Right ventricle myocardium superior (tissue), 1 donor: ENCODE measurements at regions not wholly inside any gene's neighbourhood (a gene's known extent, or its start where the extent isn't known, plus 50 kb on each side); places are given as distances from the start of the nearest gene placed in this dataset.

Experiments
- ATAC-seq: fragments of 200-7000 bp; cut with Tn5 transposase; one replicate; pipeline ENCODE4 v1.9.1; 2020; ENCODE audit warnings: mild to moderate bottlenecking; ENCODE audit not compliant: poor library complexity
- DNase-seq: peaks from one replicate; pipeline ENCODE4 v3.0.0-alpha.2; 2020
- intact Hi-C: fragments of 100-400 bp; cut with DNase I; formaldehyde crosslinking; loops from one replicate; pipeline ENCODE4 v1.11.2; 2022
- donor health status: DM: no; HTN: yes; CAD: no; lungs with severe emphysema.

GRCh38 chr15:31517711-31518110 lies 191.1 kb downstream of the KLF13 start:
- ATAC-seq, result no peak
- no peak for DNase-seq
- intact Hi-C loops, result no loop called here

- intact Hi-C loops, result no loop called here
- ATAC-seq (no peak), DNase-seq (no peak)
These were observed 195.4 kb downstream of the KLF13 start for GRCh38 chr15:31522028-31522427.

- intact Hi-C loops, result no loop called here
- ATAC-seq (no peak), DNase-seq (no peak)
These were observed 196.5 kb downstream of the KLF13 start for GRCh38 chr15:31523027-31523654.

- intact Hi-C loops, result no loop called here
- no peak for ATAC-seq
- DNase-seq, result no peak
These were observed 197.0 kb downstream of the KLF13 start for GRCh38 chr15:31523655-31524049.

- no peak for ATAC-seq
- no peak for DNase-seq
These were observed 198.6 kb downstream of the KLF13 start for GRCh38 chr15:31525185-31525695.

GRCh38 chr15:31525988-31526665 lies 199.5 kb downstream of the KLF13 start:
- intact Hi-C loops, result no loop called here
- DNase-seq, result no peak
- no peak for ATAC-seq

More at GRCh38 chr15:31525185-31525695, 198.6 kb downstream of the KLF13 start:
- intact Hi-C loops, result no loop called here

- DNase-seq, result no peak
- ATAC-seq, result no peak
- intact Hi-C loops, result no loop called here
These were observed 200.5 kb downstream of the KLF13 start for GRCh38 chr15:31526916-31527690.

- intact Hi-C loops, result no loop called here
- no peak for ATAC-seq
- DNase-seq, result no peak
These were observed 202.2 kb downstream of the KLF13 start for GRCh38 chr15:31528846-31529245.

GRCh38 chr15:31537770-31538592 lies 211.3 kb downstream of the KLF13 start:
- DNase-seq (no peak), ATAC-seq (no peak)
- intact Hi-C loops, result no loop called here

- intact Hi-C loops, result no loop called here
- ATAC-seq, result no peak
- DNase-seq, result no peak
These were observed 214.0 kb downstream of the KLF13 start for GRCh38 chr15:31540633-31541032.

- ATAC-seq, result no peak
- no peak for DNase-seq
- intact Hi-C loops, result no loop called here
These were observed 217.7 kb downstream of the KLF13 start for GRCh38 chr15:31544361-31544760.

- intact Hi-C loops, result no loop called here
- DNase-seq (no peak), ATAC-seq (no peak)
These were observed 218.6 kb downstream of the KLF13 start for GRCh38 chr15:31545257-31545656.

- intact Hi-C loops, result no loop called here
- no peak for DNase-seq
- ATAC-seq, result no peak
These were observed 223.8 kb downstream of the KLF13 start for GRCh38 chr15:31550211-31550977.

- intact Hi-C loops, result no loop called here
- ATAC-seq (no peak), DNase-seq (no peak)
These were observed 224.7 kb downstream of the KLF13 start for GRCh38 chr15:31551323-31551722.

GRCh38 chr15:31552482-31553099 lies 226.0 kb downstream of the KLF13 start:
- no peak for ATAC-seq
- no peak for DNase-seq
- intact Hi-C loops, result no loop called here

GRCh38 chr15:31554261-31554660 lies 227.6 kb downstream of the KLF13 start:
- intact Hi-C loops, result no loop called here
- ATAC-seq (peak; percentile 79), DNase-seq (peak; percentile 85)

- no peak for DNase-seq
- intact Hi-C loops, result no loop called here
- no peak for ATAC-seq
These were observed 228.4 kb downstream of the KLF13 start for GRCh38 chr15:31555022-31555421.
